Transverse colon (tissue), 3 donors: ENCODE measurements at regions not wholly inside any gene's neighbourhood (a gene's known extent, or its start where the extent isn't known, plus 50 kb on each side); places are given as distances from the start of the nearest gene placed in this dataset.

Source experiments
- CTCF ChIP-seq, 5 experiments: fragments of 200-600 bp in 3 of 5; fragments of 450-650 bp in 2 of 5; sonication (generic) in 3 of 5; IDR thresholded peaks; 1 replicate in 2 of 5; 2 replicates in 3 of 5; pipeline ENCODE4 v1.5.1; 2016 to 2017; ENCODE audit warnings: antibody characterized with exemption in 5 of 5, inconsistent platforms in 3 of 5, mild to moderate bottlenecking in 2 of 5, moderate library complexity in 1 of 5
- EP300 ChIP-seq: sonication (generic); formaldehyde crosslinking; IDR thresholded peaks from one replicate; pipeline ENCODE4 v1.6.1; 2017; ENCODE audit warnings: antibody characterized with exemption, low read depth

GRCh38 chr7:118621810-118622360 lies 397.4 kb downstream of the ANKRD7 start:
- TF ChIP-seq CTCF (IDR thresholded peaks at IDR 0.05) (no peak), EP300 (no peak)
